GM23338 (cell line): ENCODE measurements at regions not wholly inside any gene's neighbourhood (a gene's known extent, or its start where the extent isn't known, plus 50 kb on each side); places are given as distances from the start of the nearest gene placed in this dataset.

Source experiments
- ATAC-seq: fragments of 200-7000 bp; cut with Tn5 transposase; 3 replicates; pipeline ENCODE4 v1.9.1; 2020
- DNase-seq: peaks from one replicate; pipeline ENCODE4 v3.0.0-alpha.2; 2015; ENCODE audit warnings: low spot score
- H2AFZ ChIP-seq: fragments of 200-600 bp; sonication (generic); 2 replicates; pipeline ENCODE4 v1.8.0; 2016; ENCODE audit warnings: antibody characterized with exemption, mild to moderate bottlenecking, moderate library complexity
- H3F3A ChIP-seq: fragments of 200-600 bp; sonication (generic); replicated peaks from 2 replicates; pipeline ENCODE4 v1.8.0; 2017; ENCODE audit warnings: antibody characterized with exemption, mixed run types, low read depth
- H3K27ac ChIP-seq: fragments of 200-600 bp; sonication (generic); 2 replicates; pipeline ENCODE4 v1.6.1; 2016; ENCODE audit warnings: low read depth
- H3K27me3 ChIP-seq: fragments of 200-600 bp; sonication (generic); 2 replicates; pipeline ENCODE4 v1.8.0; 2016; ENCODE audit warnings: mild to moderate bottlenecking, mixed run types, moderate library complexity; ENCODE audit not compliant: insufficient read depth
- H3K36me3 ChIP-seq: fragments of 200-600 bp; sonication (generic); 2 replicates; pipeline ENCODE4 v1.8.0; 2016; ENCODE audit warnings: mild to moderate bottlenecking; ENCODE audit not compliant: insufficient read depth
- H3K4me1 ChIP-seq: fragments of 200-600 bp; sonication (generic); 2 replicates; pipeline ENCODE4 v1.8.0; 2016; ENCODE audit warnings: mild to moderate bottlenecking, moderate library complexity; ENCODE audit not compliant: insufficient read depth
- H3K4me2 ChIP-seq: fragments of 200-600 bp; sonication (generic); 2 replicates; pipeline ENCODE4 v1.7.1; 2017; ENCODE audit warnings: mixed run types
- H3K4me3 ChIP-seq: fragments of 200-600 bp; sonication (generic); 2 replicates; pipeline ENCODE4 v1.6.1; 2016; ENCODE audit warnings: mixed run types
- H3K79me2 ChIP-seq: fragments of 200-600 bp; sonication (generic); replicated peaks from 2 replicates; pipeline ENCODE4 v1.8.0; 2017; ENCODE audit warnings: mild to moderate bottlenecking; ENCODE audit not compliant: insufficient read depth
- H3K9me2 ChIP-seq: fragments of 200-600 bp; sonication (generic); 2 replicates; pipeline ENCODE4 v1.8.0; 2017; ENCODE audit not compliant: insufficient read depth
- H4K20me1 ChIP-seq: fragments of 200-600 bp; sonication (generic); replicated peaks from 2 replicates; pipeline ENCODE4 v1.8.0; 2017; ENCODE audit warnings: mild to moderate bottlenecking; ENCODE audit not compliant: insufficient read depth
- H3K27ac Mint-ChIP-seq: 2 replicates; pipeline ENCODE4 v1.8.0; 2020; ENCODE audit warnings: inconsistent platforms, mild to moderate bottlenecking, moderate library complexity, mixed read lengths
- H3K27me3 Mint-ChIP-seq: 3 replicates; pipeline ENCODE4 v1.8.0; 2022; ENCODE audit warnings: low read depth, mild to moderate bottlenecking, moderate library complexity, mixed read lengths, inconsistent platforms; ENCODE audit not compliant: insufficient read depth, poor library complexity
- H3K36me3 Mint-ChIP-seq: 3 replicates; pipeline ENCODE4 v1.8.0; 2021; ENCODE audit warnings: low read depth, mild to moderate bottlenecking, inconsistent platforms, moderate library complexity, mixed read lengths
- H3K4me1 Mint-ChIP-seq: 3 replicates; pipeline ENCODE4 v1.8.0; 2020; ENCODE audit warnings: mild to moderate bottlenecking, inconsistent platforms, mixed read lengths
- H3K4me3 Mint-ChIP-seq: 3 replicates; pipeline ENCODE4 v1.8.0; 2021; ENCODE audit warnings: moderate library complexity, mild to moderate bottlenecking, inconsistent platforms, mixed read lengths
- H3K9me3 Mint-ChIP-seq: 3 replicates; pipeline ENCODE4 v1.8.0; 2020; ENCODE audit warnings: moderate library complexity, mild to moderate bottlenecking, inconsistent platforms, mixed read lengths
- CREB1 ChIP-seq: fragments of 250-450 bp; sonication (Bioruptor Pico); IDR thresholded peaks from 2 replicates; pipeline ENCODE4 v1.5.0; 2020; ENCODE audit warnings: low read depth, mild to moderate bottlenecking, moderate library complexity
- EZH2phosphoT487 ChIP-seq: fragments of 200-600 bp; sonication (generic); IDR thresholded peaks from one replicate; pipeline ENCODE4 v1.8.1; 2018; ENCODE audit warnings: antibody characterized with exemption; ENCODE audit not compliant: unreplicated experiment
- JUNB ChIP-seq: IDR thresholded peaks from one replicate; pipeline ENCODE4 v1.6.1; 2016; ENCODE audit warnings: antibody characterized with exemption; ENCODE audit not compliant: unreplicated experiment
- NANOG ChIP-seq: IDR thresholded peaks from 2 replicates; pipeline ENCODE4 v1.6.1; 2016; ENCODE audit warnings: antibody characterized with exemption, borderline replicate concordance
- POLR2AphosphoS5 ChIP-seq: IDR thresholded peaks from 2 replicates; pipeline ENCODE4 v1.6.1; 2016; ENCODE audit warnings: antibody characterized with exemption, low read depth
- STAT1 ChIP-seq: IDR thresholded peaks from one replicate; pipeline ENCODE4 v1.6.1; 2016; ENCODE audit warnings: antibody characterized with exemption; ENCODE audit not compliant: unreplicated experiment
- ZNF114 ChIP-seq: fragments of 250-450 bp; sonication (Bioruptor Pico); IDR thresholded peaks from 2 replicates; pipeline ENCODE4 v1.5.0; 2020; ENCODE audit warnings: mild to moderate bottlenecking, moderate library complexity
- ZNF331 ChIP-seq: fragments of 250-450 bp; sonication (Bioruptor Pico); IDR thresholded peaks from 2 replicates; pipeline ENCODE4 v1.5.0; 2020; ENCODE audit warnings: low read depth, mild to moderate bottlenecking, moderate library complexity
- TF ChIP-seq, protein P1 (sequence below), 2 experiments: fragments of 200-600 bp in 1 of 2; sonication (generic) in 1 of 2; conservative IDR thresholded peaks; 2 replicates each; pipeline versions ENCODE4 v1.5.1 to v1.6.1; 2016 to 2017; ENCODE audit warnings: antibody characterized with exemption in 2 of 2, low read depth in 2 of 2, mild to moderate bottlenecking in 2 of 2, moderate library complexity in 1 of 2
- TF ChIP-seq, protein P2 (sequence below): IDR thresholded peaks from 2 replicates; pipeline ENCODE4 v1.6.1; 2016; ENCODE audit warnings: antibody characterized with exemption
- TF ChIP-seq, protein P3 (sequence below): IDR thresholded peaks from one replicate; pipeline ENCODE4 v1.6.1; 2018; ENCODE audit warnings: antibody characterized with exemption; ENCODE audit not compliant: unreplicated experiment
- TF ChIP-seq, protein P4 (sequence below): fragments of 250-450 bp; sonication (Bioruptor Pico); IDR thresholded peaks from 2 replicates; pipeline ENCODE4 v1.5.0; 2020; ENCODE audit warnings: mild to moderate bottlenecking, moderate library complexity

DNA sequence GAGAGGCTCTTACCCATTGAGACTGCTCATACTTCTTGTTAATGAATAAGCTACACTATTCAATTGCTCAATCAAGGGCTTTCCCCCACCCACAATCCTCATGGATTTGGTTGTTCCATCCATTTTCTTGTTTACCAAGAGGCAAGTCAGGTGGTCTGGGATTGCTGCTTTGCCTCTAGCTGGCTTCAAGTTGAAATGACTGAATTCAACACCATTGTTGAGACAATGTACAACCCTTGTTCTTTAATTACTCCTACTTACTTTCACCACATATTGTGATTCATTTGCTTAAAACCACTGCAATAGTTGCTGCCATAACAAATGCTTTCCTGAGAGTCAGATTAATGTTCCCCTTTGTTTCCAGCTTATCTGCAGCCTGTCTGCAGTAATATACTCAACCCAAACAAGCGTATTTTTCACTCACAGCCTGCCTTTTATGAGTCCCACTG is 532.2 kb downstream of the RIT2 start:
- no peak for ATAC-seq
- Mint-ChIP-seq H3K4me3 (no peak overlapping the region), H3K36me3 (peaks cover 16% of the 10 kb centered on the region; the same call in 2 of the 3 replicates), H3K27ac (no peak overlapping the region), H3K4me1 (peaks cover 34% of the 10 kb centered on the region), H3K9me3 (peaks cover 8% of the 10 kb centered on the region; the same call in 1 of the 3 replicates), H3K27me3 (no peaks in the 10 kb centered on the region)
- Histone ChIP-seq H3K27ac (no peak overlapping the region), H3F3A (no peaks in the 10 kb centered on the region), H3K4me3 (no peak overlapping the region), H4K20me1 (no peaks in the 10 kb centered on the region), H3K4me2 (no peak overlapping the region), H3K4me1 (peaks cover 41% of the 10 kb centered on the region), H3K36me3 (no peaks in the 10 kb centered on the region), H2AFZ (no peak overlapping the region), H3K27me3 (no peaks in the 10 kb centered on the region), H3K9me2 (no peaks in the 10 kb centered on the region), H3K79me2 (no peaks in the 10 kb centered on the region)
- no peak for DNase-seq
- no peak for TF ChIP-seq ZNF114
- TF ChIP-seq, protein P1, sequence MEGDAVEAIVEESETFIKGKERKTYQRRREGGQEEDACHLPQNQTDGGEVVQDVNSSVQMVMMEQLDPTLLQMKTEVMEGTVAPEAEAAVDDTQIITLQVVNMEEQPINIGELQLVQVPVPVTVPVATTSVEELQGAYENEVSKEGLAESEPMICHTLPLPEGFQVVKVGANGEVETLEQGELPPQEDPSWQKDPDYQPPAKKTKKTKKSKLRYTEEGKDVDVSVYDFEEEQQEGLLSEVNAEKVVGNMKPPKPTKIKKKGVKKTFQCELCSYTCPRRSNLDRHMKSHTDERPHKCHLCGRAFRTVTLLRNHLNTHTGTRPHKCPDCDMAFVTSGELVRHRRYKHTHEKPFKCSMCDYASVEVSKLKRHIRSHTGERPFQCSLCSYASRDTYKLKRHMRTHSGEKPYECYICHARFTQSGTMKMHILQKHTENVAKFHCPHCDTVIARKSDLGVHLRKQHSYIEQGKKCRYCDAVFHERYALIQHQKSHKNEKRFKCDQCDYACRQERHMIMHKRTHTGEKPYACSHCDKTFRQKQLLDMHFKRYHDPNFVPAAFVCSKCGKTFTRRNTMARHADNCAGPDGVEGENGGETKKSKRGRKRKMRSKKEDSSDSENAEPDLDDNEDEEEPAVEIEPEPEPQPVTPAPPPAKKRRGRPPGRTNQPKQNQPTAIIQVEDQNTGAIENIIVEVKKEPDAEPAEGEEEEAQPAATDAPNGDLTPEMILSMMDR (conservative IDR thresholded peaks at IDR 0.05; ENCODE audit: low read depth in 2 of 2), result no peak
- no peak for TF ChIP-seq POLR2AphosphoS5
- no peak for TF ChIP-seq EZH2phosphoT487
- no peak for TF ChIP-seq ZNF331
- no peak for TF ChIP-seq NANOG
- TF ChIP-seq JUNB, result no peak
- TF ChIP-seq, protein P2, sequence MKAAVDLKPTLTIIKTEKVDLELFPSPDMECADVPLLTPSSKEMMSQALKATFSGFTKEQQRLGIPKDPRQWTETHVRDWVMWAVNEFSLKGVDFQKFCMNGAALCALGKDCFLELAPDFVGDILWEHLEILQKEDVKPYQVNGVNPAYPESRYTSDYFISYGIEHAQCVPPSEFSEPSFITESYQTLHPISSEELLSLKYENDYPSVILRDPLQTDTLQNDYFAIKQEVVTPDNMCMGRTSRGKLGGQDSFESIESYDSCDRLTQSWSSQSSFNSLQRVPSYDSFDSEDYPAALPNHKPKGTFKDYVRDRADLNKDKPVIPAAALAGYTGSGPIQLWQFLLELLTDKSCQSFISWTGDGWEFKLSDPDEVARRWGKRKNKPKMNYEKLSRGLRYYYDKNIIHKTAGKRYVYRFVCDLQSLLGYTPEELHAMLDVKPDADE, result no peak
- TF ChIP-seq, protein P3, sequence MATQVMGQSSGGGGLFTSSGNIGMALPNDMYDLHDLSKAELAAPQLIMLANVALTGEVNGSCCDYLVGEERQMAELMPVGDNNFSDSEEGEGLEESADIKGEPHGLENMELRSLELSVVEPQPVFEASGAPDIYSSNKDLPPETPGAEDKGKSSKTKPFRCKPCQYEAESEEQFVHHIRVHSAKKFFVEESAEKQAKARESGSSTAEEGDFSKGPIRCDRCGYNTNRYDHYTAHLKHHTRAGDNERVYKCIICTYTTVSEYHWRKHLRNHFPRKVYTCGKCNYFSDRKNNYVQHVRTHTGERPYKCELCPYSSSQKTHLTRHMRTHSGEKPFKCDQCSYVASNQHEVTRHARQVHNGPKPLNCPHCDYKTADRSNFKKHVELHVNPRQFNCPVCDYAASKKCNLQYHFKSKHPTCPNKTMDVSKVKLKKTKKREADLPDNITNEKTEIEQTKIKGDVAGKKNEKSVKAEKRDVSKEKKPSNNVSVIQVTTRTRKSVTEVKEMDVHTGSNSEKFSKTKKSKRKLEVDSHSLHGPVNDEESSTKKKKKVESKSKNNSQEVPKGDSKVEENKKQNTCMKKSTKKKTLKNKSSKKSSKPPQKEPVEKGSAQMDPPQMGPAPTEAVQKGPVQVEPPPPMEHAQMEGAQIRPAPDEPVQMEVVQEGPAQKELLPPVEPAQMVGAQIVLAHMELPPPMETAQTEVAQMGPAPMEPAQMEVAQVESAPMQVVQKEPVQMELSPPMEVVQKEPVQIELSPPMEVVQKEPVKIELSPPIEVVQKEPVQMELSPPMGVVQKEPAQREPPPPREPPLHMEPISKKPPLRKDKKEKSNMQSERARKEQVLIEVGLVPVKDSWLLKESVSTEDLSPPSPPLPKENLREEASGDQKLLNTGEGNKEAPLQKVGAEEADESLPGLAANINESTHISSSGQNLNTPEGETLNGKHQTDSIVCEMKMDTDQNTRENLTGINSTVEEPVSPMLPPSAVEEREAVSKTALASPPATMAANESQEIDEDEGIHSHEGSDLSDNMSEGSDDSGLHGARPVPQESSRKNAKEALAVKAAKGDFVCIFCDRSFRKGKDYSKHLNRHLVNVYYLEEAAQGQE, result no peak
- no peak for TF ChIP-seq STAT1
- TF ChIP-seq CREB1 (CRISPR knock-in tag), result no peak
- TF ChIP-seq, protein P4, sequence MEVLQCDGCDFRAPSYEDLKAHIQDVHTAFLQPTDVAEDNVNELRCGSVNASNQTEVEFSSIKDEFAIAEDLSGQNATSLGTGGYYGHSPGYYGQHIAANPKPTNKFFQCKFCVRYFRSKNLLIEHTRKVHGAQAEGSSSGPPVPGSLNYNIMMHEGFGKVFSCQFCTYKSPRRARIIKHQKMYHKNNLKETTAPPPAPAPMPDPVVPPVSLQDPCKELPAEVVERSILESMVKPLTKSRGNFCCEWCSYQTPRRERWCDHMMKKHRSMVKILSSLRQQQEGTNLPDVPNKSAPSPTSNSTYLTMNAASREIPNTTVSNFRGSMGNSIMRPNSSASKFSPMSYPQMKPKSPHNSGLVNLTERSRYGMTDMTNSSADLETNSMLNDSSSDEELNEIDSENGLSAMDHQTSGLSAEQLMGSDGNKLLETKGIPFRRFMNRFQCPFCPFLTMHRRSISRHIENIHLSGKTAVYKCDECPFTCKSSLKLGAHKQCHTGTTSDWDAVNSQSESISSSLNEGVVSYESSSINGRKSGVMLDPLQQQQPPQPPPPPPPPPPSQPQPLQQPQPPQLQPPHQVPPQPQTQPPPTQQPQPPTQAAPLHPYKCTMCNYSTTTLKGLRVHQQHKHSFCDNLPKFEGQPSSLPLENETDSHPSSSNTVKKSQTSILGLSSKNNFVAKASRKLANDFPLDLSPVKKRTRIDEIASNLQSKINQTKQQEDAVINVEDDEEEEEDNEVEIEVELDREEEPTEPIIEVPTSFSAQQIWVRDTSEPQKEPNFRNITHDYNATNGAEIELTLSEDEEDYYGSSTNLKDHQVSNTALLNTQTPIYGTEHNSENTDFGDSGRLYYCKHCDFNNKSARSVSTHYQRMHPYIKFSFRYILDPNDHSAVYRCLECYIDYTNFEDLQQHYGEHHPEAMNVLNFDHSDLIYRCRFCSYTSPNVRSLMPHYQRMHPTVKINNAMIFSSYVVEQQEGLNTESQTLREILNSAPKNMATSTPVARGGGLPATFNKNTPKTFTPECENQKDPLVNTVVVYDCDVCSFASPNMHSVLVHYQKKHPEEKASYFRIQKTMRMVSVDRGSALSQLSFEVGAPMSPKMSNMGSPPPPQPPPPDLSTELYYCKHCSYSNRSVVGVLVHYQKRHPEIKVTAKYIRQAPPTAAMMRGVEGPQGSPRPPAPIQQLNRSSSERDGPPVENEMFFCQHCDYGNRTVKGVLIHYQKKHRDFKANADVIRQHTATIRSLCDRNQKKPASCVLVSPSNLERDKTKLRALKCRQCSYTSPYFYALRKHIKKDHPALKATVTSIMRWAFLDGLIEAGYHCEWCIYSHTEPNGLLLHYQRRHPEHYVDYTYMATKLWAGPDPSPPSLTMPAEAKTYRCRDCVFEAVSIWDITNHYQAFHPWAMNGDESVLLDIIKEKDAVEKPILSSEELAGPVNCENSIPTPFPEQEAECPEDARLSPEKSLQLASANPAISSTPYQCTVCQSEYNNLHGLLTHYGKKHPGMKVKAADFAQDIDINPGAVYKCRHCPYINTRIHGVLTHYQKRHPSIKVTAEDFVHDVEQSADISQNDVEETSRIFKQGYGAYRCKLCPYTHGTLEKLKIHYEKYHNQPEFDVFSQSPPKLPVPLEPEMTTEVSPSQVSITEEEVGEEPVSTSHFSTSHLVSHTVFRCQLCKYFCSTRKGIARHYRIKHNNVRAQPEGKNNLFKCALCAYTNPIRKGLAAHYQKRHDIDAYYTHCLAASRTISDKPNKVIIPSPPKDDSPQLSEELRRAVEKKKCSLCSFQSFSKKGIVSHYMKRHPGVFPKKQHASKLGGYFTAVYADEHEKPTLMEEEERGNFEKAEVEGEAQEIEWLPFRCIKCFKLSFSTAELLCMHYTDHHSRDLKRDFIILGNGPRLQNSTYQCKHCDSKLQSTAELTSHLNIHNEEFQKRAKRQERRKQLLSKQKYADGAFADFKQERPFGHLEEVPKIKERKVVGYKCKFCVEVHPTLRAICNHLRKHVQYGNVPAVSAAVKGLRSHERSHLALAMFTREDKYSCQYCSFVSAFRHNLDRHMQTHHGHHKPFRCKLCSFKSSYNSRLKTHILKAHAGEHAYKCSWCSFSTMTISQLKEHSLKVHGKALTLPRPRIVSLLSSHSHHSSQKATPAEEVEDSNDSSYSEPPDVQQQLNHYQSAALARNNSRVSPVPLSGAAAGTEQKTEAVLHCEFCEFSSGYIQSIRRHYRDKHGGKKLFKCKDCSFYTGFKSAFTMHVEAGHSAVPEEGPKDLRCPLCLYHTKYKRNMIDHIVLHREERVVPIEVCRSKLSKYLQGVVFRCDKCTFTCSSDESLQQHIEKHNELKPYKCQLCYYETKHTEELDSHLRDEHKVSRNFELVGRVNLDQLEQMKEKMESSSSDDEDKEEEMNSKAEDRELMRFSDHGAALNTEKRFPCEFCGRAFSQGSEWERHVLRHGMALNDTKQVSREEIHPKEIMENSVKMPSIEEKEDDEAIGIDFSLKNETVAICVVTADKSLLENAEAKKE, result no peak
